GM21786 (cell line): ENCODE measurements at regions not wholly inside any gene's neighbourhood (a gene's known extent, or its start where the extent isn't known, plus 50 kb on each side); places are given as distances from the start of the nearest gene placed in this dataset.

ENCODE experiments used
- ATAC-seq: cut with Tn5 transposase; IDR thresholded peaks from one replicate; pipeline ENCODE4 v1.9.1; 2021; ENCODE audit not compliant: unreplicated experiment

GRCh38 chr4:58216461-58216860, 1106.3 kb upstream of the IGFBP7 start:
- no peak for ATAC-seq

- ATAC-seq, result no peak
Measured at GRCh38 chr4:58214376-58214775, 1104.2 kb upstream of the IGFBP7 start.

- no peak for ATAC-seq
Measured at GRCh38 chr4:58209551-58209950, 1099.4 kb upstream of the IGFBP7 start.

GRCh38 chr4:58209001-58209400, 1098.8 kb upstream of the IGFBP7 start:
- no peak for ATAC-seq

GRCh38 chr4:58205446-58206235, 1095.5 kb upstream of the IGFBP7 start:
- ATAC-seq, result no peak

- no peak for ATAC-seq
Measured at GRCh38 chr4:58192217-58192616, 1082.0 kb upstream of the IGFBP7 start.

GRCh38 chr4:58191109-58191508, 1080.9 kb upstream of the IGFBP7 start:
- ATAC-seq, result no peak

- ATAC-seq, result no peak
Measured at GRCh38 chr4:58188316-58188715, 1078.1 kb upstream of the IGFBP7 start.

- no peak for ATAC-seq
Measured at GRCh38 chr4:58175024-58175423, 1064.8 kb upstream of the IGFBP7 start.

GRCh38 chr4:58166490-58166889, 1056.3 kb upstream of the IGFBP7 start:
- ATAC-seq, result no peak

GRCh38 chr4:58163156-58163555, 1053.0 kb upstream of the IGFBP7 start:
- ATAC-seq, result no peak

GRCh38 chr4:58149404-58150085, 1039.4 kb upstream of the IGFBP7 start:
- ATAC-seq, result no peak

GRCh38 chr4:58144721-58145120, 1034.5 kb upstream of the IGFBP7 start:
- ATAC-seq, result no peak

- ATAC-seq, result no peak
Measured at GRCh38 chr4:58138786-58139668, 1028.8 kb upstream of the IGFBP7 start.

- ATAC-seq, result no peak
Measured at GRCh38 chr4:58136604-58137003, 1026.4 kb upstream of the IGFBP7 start.

GRCh38 chr4:58127680-58128079, 1017.5 kb upstream of the IGFBP7 start:
- no peak for ATAC-seq

- no peak for ATAC-seq
Measured at GRCh38 chr4:58119298-58119697, 1009.1 kb upstream of the IGFBP7 start.

- no peak for ATAC-seq
Measured at GRCh38 chr4:58113126-58113525, 1002.9 kb upstream of the IGFBP7 start.

- ATAC-seq, result no peak
Measured at GRCh38 chr4:58111818-58112217, 1001.6 kb upstream of the IGFBP7 start.

GRCh38 chr4:58093352-58093751, 983.2 kb upstream of the IGFBP7 start:
- no peak for ATAC-seq

GRCh38 chr4:58090539-58090938, 980.4 kb upstream of the IGFBP7 start:
- ATAC-seq, result no peak

- no peak for ATAC-seq
Measured at GRCh38 chr4:58081356-58081755, 971.2 kb upstream of the IGFBP7 start.
